Activated CD4-positive, alpha-beta T cell treated with anti-CD3 and anti-CD28 coated beads for 48 hours (primary cell): ENCODE measurements at regions not wholly inside any gene's neighbourhood (a gene's known extent, or its start where the extent isn't known, plus 50 kb on each side); places are given as distances from the start of the nearest gene placed in this dataset.
"Not testable (repeated sequence)": the region's sequence is repeated elsewhere in the genome, so short reads cannot be mapped to it uniquely, and the experiment has no call there.

ENCODE experiments used
- DNase-seq: peaks from one replicate; pipeline ENCODE4 v3.0.0-alpha.2; 2020

- not testable (repeated sequence) for DNase-seq
Measured at GRCh38 chr1:25171013-25171412, 61.3 kb downstream of the SYF2 start.

- no peak for DNase-seq
Measured at GRCh38 chr1:25170439-25170838, 61.9 kb downstream of the SYF2 start.

GRCh38 chr1:25169610-25170009, 62.7 kb downstream of the SYF2 start:
- DNase-seq: no peak

GRCh38 chr1:25169168-25169567, 63.1 kb downstream of the SYF2 start:
- no peak for DNase-seq

GRCh38 chr1:25168193-25169071, 63.9 kb downstream of the SYF2 start:
- no peak for DNase-seq

GRCh38 chr1:25167269-25168192, 64.8 kb downstream of the SYF2 start:
- no peak for DNase-seq

GRCh38 chr1:25166847-25167246, 65.5 kb downstream of the SYF2 start:
- no peak for DNase-seq

- no peak for DNase-seq
Measured at GRCh38 chr1:25163986-25164385, 68.3 kb downstream of the SYF2 start.

GRCh38 chr1:25161981-25162380, 70.3 kb downstream of the SYF2 start:
- no peak for DNase-seq

- no peak for DNase-seq
Measured at GRCh38 chr1:25157846-25158245, 74.5 kb downstream of the SYF2 start.

GRCh38 chr1:25150985-25151495, 81.3 kb downstream of the SYF2 start:
- no peak for DNase-seq

GRCh38 chr1:25148673-25149300, 83.5 kb downstream of the SYF2 start:
- DNase-seq: peak; percentile 27

- DNase-seq: no peak
Measured at GRCh38 chr1:25146451-25146855, 85.8 kb downstream of the SYF2 start.

GRCh38 chr1:25145775-25146393, 86.4 kb downstream of the SYF2 start:
- no peak for DNase-seq

GRCh38 chr1:25140073-25140797, 92.1 kb downstream of the SYF2 start:
- DNase-seq: no peak

GRCh38 chr1:25137521-25138395, 94.5 kb downstream of the SYF2 start:
- no peak for DNase-seq

GRCh38 chr1:25137106-25137505, 95.2 kb downstream of the SYF2 start:
- no peak for DNase-seq

- no peak for DNase-seq
Measured at GRCh38 chr1:25135909-25136308, 96.4 kb downstream of the SYF2 start.

GRCh38 chr1:25134801-25135461, 97.4 kb downstream of the SYF2 start:
- DNase-seq: no peak

- DNase-seq: no peak
Measured at GRCh38 chr1:25134307-25134706, 98.0 kb downstream of the SYF2 start.
